ENCODE measurements at regions not wholly inside any gene's neighbourhood (a gene's known extent, or its start where the extent isn't known, plus 50 kb on each side); places are given as distances from the start of the nearest gene placed in this dataset.

GRCh38 chrX:20477836-20478524, 211.3 kb upstream of the RPS6KA3 start:
- Histone ChIP-seq H3K36me3 (no peaks in the 10 kb centered on the region), H3K27me3 (no peaks in the 10 kb centered on the region), H3K4me1 (no peaks in the 10 kb centered on the region), H3K9ac (ENCODE audit: low read depth in 2 of 2, low read length in 2 of 2) (no peak overlapping the region), H3K4me3 (no peak overlapping the region), H3K27ac (no peak overlapping the region), H3K9me3 (no peaks in the 10 kb centered on the region)
- peak; percentile 74 for DNase-seq
- no peak for TF ChIP-seq CTCF (IDR thresholded peaks at IDR 0.05)
- intact Hi-C loops (cut with DNase I) = no loop called here

- no peaks in the 10 kb centered on the region for H3K4me1 ChIP-seq
- no peak overlapping the region for H3K9ac ChIP-seq (ENCODE audit: low read depth in 2 of 2, low read length in 2 of 2)
- DNase-seq = no peak
- no peaks in the 10 kb centered on the region for H3K27me3 ChIP-seq
- H3K4me3 ChIP-seq = no peak overlapping the region
- intact Hi-C loops (cut with DNase I) = no loop called here
- no peak overlapping the region for H3K27ac ChIP-seq
- no peaks in the 10 kb centered on the region for H3K36me3 ChIP-seq
- no peaks in the 10 kb centered on the region for H3K9me3 ChIP-seq
- TF ChIP-seq CTCF (IDR thresholded peaks at IDR 0.05) = no peak
Observed at GRCh38 chrX:20477219-20477618, 210.5 kb upstream of the RPS6KA3 start.

- H3K4me1 ChIP-seq = no peaks in the 10 kb centered on the region
- TF ChIP-seq CTCF (IDR thresholded peaks at IDR 0.05) = no peak
- no peaks in the 10 kb centered on the region for H3K36me3 ChIP-seq
- intact Hi-C loops (cut with DNase I) = no loop called here
- H3K27ac ChIP-seq = no peak overlapping the region
- no peaks in the 10 kb centered on the region for H3K9me3 ChIP-seq
- H3K9ac ChIP-seq (ENCODE audit: low read depth in 2 of 2, low read length in 2 of 2) = no peak overlapping the region
- no peak overlapping the region for H3K4me3 ChIP-seq
- no peaks in the 10 kb centered on the region for H3K27me3 ChIP-seq
- DNase-seq = no peak
Observed at GRCh38 chrX:20472620-20473258, 206.0 kb upstream of the RPS6KA3 start.

- TF ChIP-seq CTCF (IDR thresholded peaks at IDR 0.05) = no peak
Observed at GRCh38 chrX:20472148-20472547, 205.4 kb upstream of the RPS6KA3 start.

GRCh38 chrX:20471483-20471882, 204.8 kb upstream of the RPS6KA3 start:
- Histone ChIP-seq H3K9ac (ENCODE audit: low read depth in 2 of 2, low read length in 2 of 2) (no peak overlapping the region), H3K9me3 (no peaks in the 10 kb centered on the region), H3K27me3 (no peaks in the 10 kb centered on the region), H3K36me3 (no peaks in the 10 kb centered on the region), H3K4me1 (no peaks in the 10 kb centered on the region), H3K4me3 (no peak overlapping the region), H3K27ac (no peak overlapping the region)
- TF ChIP-seq CTCF (IDR thresholded peaks at IDR 0.05) = no peak
- DNase-seq = no peak
- intact Hi-C loops (cut with DNase I) = no loop called here

More at GRCh38 chrX:20472148-20472547, 205.4 kb upstream of the RPS6KA3 start:
- Histone ChIP-seq H3K27ac (no peak overlapping the region), H3K27me3 (no peaks in the 10 kb centered on the region), H3K9me3 (no peaks in the 10 kb centered on the region), H3K4me3 (no peak overlapping the region), H3K4me1 (no peaks in the 10 kb centered on the region), H3K9ac (ENCODE audit: low read depth in 2 of 2, low read length in 2 of 2) (no peak overlapping the region), H3K36me3 (no peaks in the 10 kb centered on the region)
- intact Hi-C loops (cut with DNase I) = no loop called here
- no peak for DNase-seq

Measured in colonic mucosa (tissue), 4 donors.